ENCODE measurements at regions not wholly inside any gene's neighbourhood (a gene's known extent, or its start where the extent isn't known, plus 50 kb on each side); places are given as distances from the start of the nearest gene placed in this dataset.

- POLR2A ChIA-PET, result no interaction called here
- TF ChIP-seq ZNF530 (tag by site-specific recombination; IDR thresholded peaks at IDR 0.05; ENCODE audit: low read depth) (no peak), ZNF266 (tag by site-specific recombination; IDR thresholded peaks at IDR 0.05; ENCODE audit: low read depth) (no peak), ZNF560 (tag by site-specific recombination; IDR thresholded peaks at IDR 0.05; ENCODE audit: borderline replicate concordance) (no peak), KLF10 (tag by site-specific recombination; IDR thresholded peaks at IDR 0.05) (no peak), IKZF3 (tag by site-specific recombination; IDR thresholded peaks at IDR 0.05) (no peak), ZNF677 (tag by site-specific recombination; IDR thresholded peaks at IDR 0.05) (no peak), ZBTB26 (tag by site-specific recombination; optimal IDR thresholded peaks at IDR 0.05) (no peak), ZNF16 (tag by site-specific recombination; IDR thresholded peaks at IDR 0.05; ENCODE audit: low read depth) (no peak), ZNF785 (tag by site-specific recombination; IDR thresholded peaks at IDR 0.05) (no peak), SP3 (tag by site-specific recombination; IDR thresholded peaks at IDR 0.05) (no peak), ZBTB17 (tag by site-specific recombination; IDR thresholded peaks at IDR 0.05) (no peak), REPIN1 (tag by site-specific recombination; IDR thresholded peaks at IDR 0.05; ENCODE audit: low read depth) (no peak), GLIS1 (tag by site-specific recombination; IDR thresholded peaks at IDR 0.05) (no peak), ZNF791 (tag by site-specific recombination; IDR thresholded peaks at IDR 0.05) (no peak), WT1 (tag by site-specific recombination; IDR thresholded peaks at IDR 0.05) (no peak), ZNF514 (tag by site-specific recombination; IDR thresholded peaks at IDR 0.05) (no peak), ZNF341 (tag by site-specific recombination; IDR thresholded peaks at IDR 0.05; ENCODE audit: low read depth) (no peak), ZNF585B (tag by site-specific recombination; IDR thresholded peaks at IDR 0.05) (no peak)
- TF ChIP-seq, protein P1, sequence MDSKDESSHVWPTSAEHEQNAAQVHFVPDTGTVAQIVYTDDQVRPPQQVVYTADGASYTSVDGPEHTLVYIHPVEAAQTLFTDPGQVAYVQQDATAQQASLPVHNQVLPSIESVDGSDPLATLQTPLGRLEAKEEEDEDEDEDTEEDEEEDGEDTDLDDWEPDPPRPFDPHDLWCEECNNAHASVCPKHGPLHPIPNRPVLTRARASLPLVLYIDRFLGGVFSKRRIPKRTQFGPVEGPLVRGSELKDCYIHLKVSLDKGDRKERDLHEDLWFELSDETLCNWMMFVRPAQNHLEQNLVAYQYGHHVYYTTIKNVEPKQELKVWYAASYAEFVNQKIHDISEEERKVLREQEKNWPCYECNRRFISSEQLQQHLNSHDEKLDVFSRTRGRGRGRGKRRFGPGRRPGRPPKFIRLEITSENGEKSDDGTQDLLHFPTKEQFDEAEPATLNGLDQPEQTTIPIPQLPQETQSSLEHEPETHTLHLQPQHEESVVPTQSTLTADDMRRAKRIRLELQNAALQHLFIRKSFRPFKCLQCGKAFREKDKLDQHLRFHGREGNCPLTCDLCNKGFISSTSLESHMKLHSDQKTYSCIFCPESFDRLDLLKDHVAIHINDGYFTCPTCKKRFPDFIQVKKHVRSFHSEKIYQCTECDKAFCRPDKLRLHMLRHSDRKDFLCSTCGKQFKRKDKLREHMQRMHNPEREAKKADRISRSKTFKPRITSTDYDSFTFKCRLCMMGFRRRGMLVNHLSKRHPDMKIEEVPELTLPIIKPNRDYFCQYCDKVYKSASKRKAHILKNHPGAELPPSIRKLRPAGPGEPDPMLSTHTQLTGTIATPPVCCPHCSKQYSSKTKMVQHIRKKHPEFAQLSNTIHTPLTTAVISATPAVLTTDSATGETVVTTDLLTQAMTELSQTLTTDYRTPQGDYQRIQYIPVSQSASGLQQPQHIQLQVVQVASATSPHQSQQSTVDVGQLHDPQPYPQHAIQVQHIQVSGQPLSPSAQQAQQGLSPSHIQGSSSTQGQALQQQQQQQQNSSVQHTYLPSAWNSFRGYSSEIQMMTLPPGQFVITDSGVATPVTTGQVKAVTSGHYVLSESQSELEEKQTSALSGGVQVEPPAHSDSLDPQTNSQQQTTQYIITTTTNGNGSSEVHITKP (tag by site-specific recombination; IDR thresholded peaks at IDR 0.05), result no peak
- TF ChIP-seq, protein P2, sequence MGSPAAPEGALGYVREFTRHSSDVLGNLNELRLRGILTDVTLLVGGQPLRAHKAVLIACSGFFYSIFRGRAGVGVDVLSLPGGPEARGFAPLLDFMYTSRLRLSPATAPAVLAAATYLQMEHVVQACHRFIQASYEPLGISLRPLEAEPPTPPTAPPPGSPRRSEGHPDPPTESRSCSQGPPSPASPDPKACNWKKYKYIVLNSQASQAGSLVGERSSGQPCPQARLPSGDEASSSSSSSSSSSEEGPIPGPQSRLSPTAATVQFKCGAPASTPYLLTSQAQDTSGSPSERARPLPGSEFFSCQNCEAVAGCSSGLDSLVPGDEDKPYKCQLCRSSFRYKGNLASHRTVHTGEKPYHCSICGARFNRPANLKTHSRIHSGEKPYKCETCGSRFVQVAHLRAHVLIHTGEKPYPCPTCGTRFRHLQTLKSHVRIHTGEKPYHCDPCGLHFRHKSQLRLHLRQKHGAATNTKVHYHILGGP (tag by site-specific recombination; IDR thresholded peaks at IDR 0.05), result no peak
- no peaks in the 10 kb centered on the region for H3K9me3 ChIP-seq (ENCODE audit: control insufficient read depth, insufficient read depth, low read depth, low read length)
- H3K4me1 ChIP-seq (ENCODE audit: control insufficient read depth, insufficient read depth, low read length), result no peaks in the 10 kb centered on the region
- H3K36me3 ChIP-seq (ENCODE audit: control insufficient read depth in 2 of 2, insufficient read depth in 1 of 2, low read length in 2 of 2), result no peaks in the 10 kb centered on the region
- no peak overlapping the region for H3K27ac ChIP-seq (ENCODE audit: extremely low read depth, low read depth, low read length)
- CTCF ChIA-PET, result interaction anchor here (0.6 kb wide), 1 partner anchor 139 kb away, joined by 3 read pairs; no protein-coding TSS in a partner anchor
- no peak overlapping the region for H3K4me3 ChIP-seq (ENCODE audit: low read depth, low read length)
Observed at GRCh38 chrX:6778544-6779503, 243.9 kb upstream of the VCX3A start.
